ENCODE measurements at regions not wholly inside any gene's neighbourhood (a gene's known extent, or its start where the extent isn't known, plus 50 kb on each side); places are given as distances from the start of the nearest gene placed in this dataset.

DNA sequence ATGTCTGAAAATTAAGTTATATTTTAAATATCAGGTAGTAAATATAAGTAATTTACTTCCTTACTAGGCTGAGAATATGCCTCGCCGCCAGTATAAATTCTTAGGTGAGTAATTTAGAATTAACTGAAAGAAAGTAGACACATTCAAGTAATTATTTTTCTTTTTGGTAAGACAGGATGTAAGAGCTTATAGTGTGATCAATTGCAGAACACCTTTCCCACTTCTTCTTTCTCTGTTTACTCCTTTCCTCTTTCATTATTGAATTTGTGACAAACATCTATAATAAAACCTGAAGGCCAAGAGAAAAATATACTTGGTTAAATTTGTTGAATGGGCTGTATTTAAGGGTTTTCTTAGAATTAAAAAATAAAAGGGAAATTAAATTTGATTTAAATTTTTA, 195.1 kb upstream of the CDKN2B start:
- intact Hi-C loops (cut with DNase I), result no loop called here
- DNase-seq (no peak), ATAC-seq (no peak)
- Histone ChIP-seq H3K4me3 (no peak overlapping the region), H3K36me3 (ENCODE audit: insufficient read depth in 1 of 2, low read depth in 1 of 2) (no peaks in the 10 kb centered on the region), H3K9me3 (no peaks in the 10 kb centered on the region), H3K27ac (no peak overlapping the region), H3K27me3 (ENCODE audit: insufficient read depth in 3 of 3, low read length in 2 of 3) (no peaks in the 10 kb centered on the region), H3K4me1 (no peaks in the 10 kb centered on the region)
- TF ChIP-seq CTCF (IDR thresholded peaks at IDR 0.05), result no peak
- WGBS, 3 donors, result 93 to 95% (median 94%) methylated on average over 2 of the region's 2 CpGs

DNA sequence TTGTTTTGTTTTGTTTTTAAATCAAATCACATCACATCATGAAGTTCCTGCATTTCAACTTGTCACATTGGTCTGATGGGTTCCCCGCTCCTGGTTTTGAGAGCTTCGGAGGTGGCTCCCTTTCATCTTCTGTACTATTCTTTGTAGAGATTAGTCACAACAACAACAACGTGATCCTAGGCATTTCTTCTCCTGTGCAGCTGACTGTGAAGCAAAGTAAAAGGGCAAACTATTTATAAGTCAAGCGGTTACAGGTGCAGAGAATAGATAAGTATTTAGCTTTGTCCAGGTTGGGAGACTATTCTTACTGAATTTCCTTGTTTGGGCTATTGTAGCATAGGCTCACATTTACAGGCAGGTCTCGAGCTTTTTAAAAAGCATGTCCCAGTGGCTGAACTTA, 197.7 kb upstream of the CDKN2B start:
- Histone ChIP-seq H3K4me1 (no peaks in the 10 kb centered on the region), H3K27ac (no peak overlapping the region), H3K4me3 (no peak overlapping the region), H3K36me3 (ENCODE audit: insufficient read depth in 1 of 2, low read depth in 1 of 2) (no peaks in the 10 kb centered on the region), H3K27me3 (ENCODE audit: insufficient read depth in 3 of 3, low read length in 2 of 3) (no peaks in the 10 kb centered on the region), H3K9me3 (no peaks in the 10 kb centered on the region)
- ATAC-seq (no peak), DNase-seq (no peak)
- intact Hi-C loops (cut with DNase I), result no loop called here
- 62 to 70% (median 65%) methylated on average over 5 of the region's 5 CpGs for WGBS, 3 donors
- no peak for TF ChIP-seq CTCF (IDR thresholded peaks at IDR 0.05)

DNA sequence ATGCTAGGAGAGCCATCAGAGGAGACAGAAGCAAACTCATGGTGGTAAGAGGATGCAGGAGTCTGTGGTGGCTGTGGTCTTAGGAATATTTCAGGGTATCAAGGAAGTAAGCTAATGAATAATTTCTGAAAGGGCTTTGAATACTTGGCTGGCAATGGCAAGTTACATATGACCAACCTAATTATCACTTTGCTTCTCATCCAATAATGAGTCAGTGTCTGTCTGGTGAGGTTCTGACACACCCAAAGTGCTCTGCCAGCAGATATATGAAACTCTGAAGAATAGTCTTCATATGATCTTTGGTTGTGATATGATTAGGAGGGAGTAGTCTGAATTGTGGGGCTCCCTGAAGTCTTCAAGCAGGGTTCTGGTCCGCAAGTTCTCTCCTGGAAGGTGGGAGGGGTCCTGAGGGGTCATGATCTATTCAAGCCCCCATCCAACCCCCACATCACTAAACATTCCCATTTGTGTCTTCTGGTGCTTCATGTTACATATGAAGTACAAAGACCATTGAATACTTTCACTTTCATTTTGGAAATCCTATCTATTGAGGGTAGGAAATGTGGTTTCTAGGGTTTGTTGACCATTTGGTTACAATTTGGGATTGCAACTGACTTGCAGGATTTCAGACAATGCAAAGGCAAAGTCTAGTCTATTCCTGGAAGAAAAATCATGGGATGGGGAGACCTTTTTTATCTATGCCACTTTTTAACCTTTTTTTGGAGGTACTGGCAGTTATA, 199.9 kb upstream of the CDKN2B start:
- WGBS, 3 donors, result 86 to 96% (median 96%) methylated on average over 1 of the region's 1 CpG

DNA sequence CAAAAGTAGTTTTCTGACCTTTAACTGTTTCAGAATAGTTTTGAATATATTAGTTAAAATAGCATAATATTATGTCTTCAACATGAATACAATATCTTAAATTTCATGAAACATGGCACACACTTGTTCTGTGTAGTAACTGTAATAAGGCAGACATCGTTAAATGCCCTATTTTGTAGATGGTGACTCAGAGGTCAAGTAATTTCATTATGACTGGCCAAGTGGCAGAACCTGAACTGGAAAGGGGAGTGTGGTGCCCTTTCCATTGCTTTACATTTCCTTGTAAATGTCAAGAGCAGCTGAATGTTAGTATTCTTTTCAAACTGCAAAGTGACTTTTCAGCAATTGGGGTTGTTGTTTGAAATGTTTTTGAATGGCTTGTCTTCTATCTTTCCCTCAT, 201.2 kb upstream of the CDKN2B start:
- ATAC-seq (no peak), DNase-seq (no peak)
- no peaks in the 10 kb centered on the region for H3K4me1 ChIP-seq
- H3K27ac ChIP-seq, result no peak overlapping the region
- H3K4me3 ChIP-seq, result no peak overlapping the region
- WGBS, 3 donors, result 37 to 55% (median 38%) methylated on average over 1 of the region's 1 CpG
- no peaks in the 10 kb centered on the region for H3K9me3 ChIP-seq
- no peaks in the 10 kb centered on the region for H3K36me3 ChIP-seq (ENCODE audit: insufficient read depth in 1 of 2, low read depth in 1 of 2)
- no peak for TF ChIP-seq CTCF (IDR thresholded peaks at IDR 0.05)
- intact Hi-C loops (cut with DNase I), result no loop called here
- no peaks in the 10 kb centered on the region for H3K27me3 ChIP-seq (ENCODE audit: insufficient read depth in 3 of 3, low read length in 2 of 3)

More for the DNA sequence above, 199.9 kb upstream of the CDKN2B start:
- H3K36me3 ChIP-seq (ENCODE audit: insufficient read depth in 1 of 2, low read depth in 1 of 2), result no peaks in the 10 kb centered on the region
- DNase-seq (no peak), ATAC-seq (no peak)
- no peaks in the 10 kb centered on the region for H3K27me3 ChIP-seq (ENCODE audit: insufficient read depth in 3 of 3, low read length in 2 of 3)
- no peak overlapping the region for H3K4me3 ChIP-seq
- H3K4me1 ChIP-seq, result no peaks in the 10 kb centered on the region
- no peak overlapping the region for H3K27ac ChIP-seq
- H3K9me3 ChIP-seq, result no peaks in the 10 kb centered on the region
- intact Hi-C loops (cut with DNase I), result no loop called here
- TF ChIP-seq CTCF (IDR thresholded peaks at IDR 0.05), result no peak

- Histone ChIP-seq H3K36me3 (ENCODE audit: insufficient read depth in 1 of 2, low read depth in 1 of 2) (no peaks in the 10 kb centered on the region), H3K27ac (no peak overlapping the region)
Observed at GRCh38 chr9:22210936-22211335, 201.8 kb upstream of the CDKN2B start.

More at GRCh38 chr9:22210936-22211335, 201.8 kb upstream of the CDKN2B start:
- no peaks in the 10 kb centered on the region for H3K27me3 ChIP-seq (ENCODE audit: insufficient read depth in 3 of 3, low read length in 2 of 3)
- ATAC-seq (no peak), DNase-seq (no peak)
- 65 to 86% (median 70%) methylated on average over 2 of the region's 2 CpGs for WGBS, 3 donors
- intact Hi-C loops (cut with DNase I), result no loop called here
- H3K9me3 ChIP-seq, result no peaks in the 10 kb centered on the region
- H3K4me3 ChIP-seq, result no peak overlapping the region
- H3K4me1 ChIP-seq, result no peaks in the 10 kb centered on the region
- TF ChIP-seq CTCF (IDR thresholded peaks at IDR 0.05), result no peak

All from psoas muscle (tissue), 7 donors.